KMS-11 (cell line): ENCODE measurements at regions not wholly inside any gene's neighbourhood (a gene's known extent, or its start where the extent isn't known, plus 50 kb on each side); places are given as distances from the start of the nearest gene placed in this dataset.

Experiments
- H2AFZ ChIP-seq: fragments of 200-600 bp; sonication (generic); 2 replicates; pipeline ENCODE4 v1.6.1; 2016; ENCODE audit warnings: antibody characterized with exemption, mixed run types, low read depth
- H3K27ac ChIP-seq: fragments of 200-600 bp; sonication (generic); 2 replicates; pipeline ENCODE4 v1.6.1; 2016; ENCODE audit warnings: mild to moderate bottlenecking, mixed run types
- H3K27me3 ChIP-seq: fragments of 200-600 bp; sonication (generic); 2 replicates; pipeline ENCODE4 v1.6.1; 2017; ENCODE audit warnings: mild to moderate bottlenecking, low read depth, mixed run types, moderate library complexity; ENCODE audit not compliant: insufficient read depth
- H3K36me3 ChIP-seq: fragments of 200-600 bp; sonication (generic); 2 replicates; pipeline ENCODE4 v1.6.1; 2017; ENCODE audit warnings: mild to moderate bottlenecking, mixed run types; ENCODE audit not compliant: insufficient read depth
- H3K4me1 ChIP-seq: fragments of 200-600 bp; sonication (generic); 2 replicates; pipeline ENCODE4 v1.6.1; 2016; ENCODE audit warnings: mild to moderate bottlenecking, low read depth, mixed run types; ENCODE audit not compliant: poor library complexity, severe bottlenecking
- H3K4me2 ChIP-seq: fragments of 200-600 bp; sonication (generic); 2 replicates; pipeline ENCODE4 v1.7.0; 2016; ENCODE audit warnings: mild to moderate bottlenecking, mixed run types
- H3K4me3 ChIP-seq: fragments of 200-600 bp; sonication (generic); IDR thresholded peaks from 2 replicates; pipeline ENCODE4 v1.6.1; 2017; ENCODE audit warnings: low read depth, low read length, mixed read lengths; ENCODE audit not compliant: insufficient read depth
- H3K79me2 ChIP-seq: fragments of 200-600 bp; sonication (generic); 2 replicates; pipeline ENCODE4 v1.6.1; 2016; ENCODE audit warnings: low read depth, mixed run types; ENCODE audit not compliant: insufficient read depth
- H3K9ac ChIP-seq: fragments of 200-600 bp; sonication (generic); 2 replicates; pipeline ENCODE4 v1.6.1; 2016; ENCODE audit warnings: mild to moderate bottlenecking, mixed run types
- H4K20me1 ChIP-seq: fragments of 200-600 bp; sonication (generic); 2 replicates; pipeline ENCODE4 v1.6.1; 2016; ENCODE audit warnings: mild to moderate bottlenecking, mixed run types; ENCODE audit not compliant: insufficient read depth
- CTCF ChIP-seq: fragments of 200-600 bp; sonication (generic); conservative IDR thresholded peaks from 2 replicates; pipeline ENCODE4 v1.6.1; 2017; ENCODE audit warnings: low read depth, mild to moderate bottlenecking, antibody characterized with exemption, low read length, moderate library complexity, mixed read lengths

DNA sequence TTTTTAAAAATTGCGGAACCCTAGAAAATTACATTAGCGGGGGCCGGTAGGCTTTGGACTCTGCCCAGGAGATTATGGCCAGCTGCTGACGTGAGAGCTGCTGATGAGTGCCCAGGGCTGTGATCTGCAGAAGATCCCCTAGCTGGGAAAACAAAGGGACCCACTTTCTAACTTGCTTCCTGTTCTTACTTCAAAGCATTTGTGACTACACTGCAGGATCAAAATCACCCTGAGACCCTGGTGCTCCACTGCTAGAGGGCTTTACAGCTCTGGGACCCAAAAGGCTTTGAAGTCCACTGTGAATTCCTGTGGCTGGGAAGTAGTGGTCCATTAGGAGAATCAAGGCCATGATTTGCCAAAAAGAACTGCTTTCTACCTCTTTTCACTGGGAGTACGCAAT is 499.4 kb upstream of the AKR1E2 start:
- H3K27me3 ChIP-seq: no peaks in the 10 kb centered on the region
- no peak overlapping the region for H2AFZ ChIP-seq
- no peak overlapping the region for H3K4me3 ChIP-seq
- no peaks in the 10 kb centered on the region for H4K20me1 ChIP-seq
- H3K4me2 ChIP-seq: no peak overlapping the region
- H3K4me1 ChIP-seq: no peaks in the 10 kb centered on the region
- no peak overlapping the region for H3K27ac ChIP-seq
- H3K36me3 ChIP-seq: no peaks in the 10 kb centered on the region
- no peaks in the 10 kb centered on the region for H3K79me2 ChIP-seq
- TF ChIP-seq CTCF: no peak
- H3K9ac ChIP-seq: no peak overlapping the region

- no peaks in the 10 kb centered on the region for H3K36me3 ChIP-seq
- H3K79me2 ChIP-seq: no peaks in the 10 kb centered on the region
- H3K4me3 ChIP-seq: no peak overlapping the region
- no peaks in the 10 kb centered on the region for H3K4me1 ChIP-seq
- no peak overlapping the region for H3K4me2 ChIP-seq
- H3K27ac ChIP-seq: no peak overlapping the region
- no peak for TF ChIP-seq CTCF
- no peak overlapping the region for H2AFZ ChIP-seq
- no peaks in the 10 kb centered on the region for H3K27me3 ChIP-seq
- no peaks in the 10 kb centered on the region for H4K20me1 ChIP-seq
- no peak overlapping the region for H3K9ac ChIP-seq
These were observed 506.1 kb upstream of the AKR1E2 start for GRCh38 chr10:4319870-4320367.

GRCh38 chr10:4316161-4316810 is 509.7 kb upstream of the AKR1E2 start:
- no peaks in the 10 kb centered on the region for H4K20me1 ChIP-seq
- no peaks in the 10 kb centered on the region for H3K79me2 ChIP-seq
- H3K4me1 ChIP-seq: no peaks in the 10 kb centered on the region
- H3K27me3 ChIP-seq: no peaks in the 10 kb centered on the region
- TF ChIP-seq CTCF: no peak
- H3K27ac ChIP-seq: no peak overlapping the region
- no peak overlapping the region for H3K9ac ChIP-seq
- no peak overlapping the region for H3K4me2 ChIP-seq
- no peaks in the 10 kb centered on the region for H3K36me3 ChIP-seq
- no peak overlapping the region for H2AFZ ChIP-seq
- no peak overlapping the region for H3K4me3 ChIP-seq

- no peak overlapping the region for H3K4me2 ChIP-seq
- H3K4me1 ChIP-seq: no peaks in the 10 kb centered on the region
- H3K9ac ChIP-seq: no peak overlapping the region
- H3K27me3 ChIP-seq: no peaks in the 10 kb centered on the region
- no peak overlapping the region for H3K27ac ChIP-seq
- no peak for TF ChIP-seq CTCF
- H3K36me3 ChIP-seq: no peaks in the 10 kb centered on the region
- H3K79me2 ChIP-seq: no peaks in the 10 kb centered on the region
- no peaks in the 10 kb centered on the region for H4K20me1 ChIP-seq
- H3K4me3 ChIP-seq: no peak overlapping the region
- H2AFZ ChIP-seq: no peak overlapping the region
These were observed 510.5 kb upstream of the AKR1E2 start for GRCh38 chr10:4315551-4315950.
